GM18526 (cell line): ENCODE measurements at regions not wholly inside any gene's neighbourhood (a gene's known extent, or its start where the extent isn't known, plus 50 kb on each side); places are given as distances from the start of the nearest gene placed in this dataset.

Experiments
- POLR2A ChIP-seq: IDR thresholded peaks from 3 replicates; pipeline ENCODE4 v1.6.1; 2011; ENCODE audit not compliant: insufficient read length; ENCODE audit errors: extremely low read depth

- TF ChIP-seq POLR2A = no peak
Measured at GRCh38 chr22:49325531-49326395, 501.9 kb downstream of the BRD1 start.

- no peak for TF ChIP-seq POLR2A
Measured at GRCh38 chr22:49324527-49325491, 502.9 kb downstream of the BRD1 start.

GRCh38 chr22:49323751-49324415 lies 503.8 kb downstream of the BRD1 start:
- no peak for TF ChIP-seq POLR2A

GRCh38 chr22:49322861-49323622 lies 504.6 kb downstream of the BRD1 start:
- no peak for TF ChIP-seq POLR2A

- no peak for TF ChIP-seq POLR2A
Measured at GRCh38 chr22:49322231-49322630, 505.4 kb downstream of the BRD1 start.

GRCh38 chr22:49321477-49322055 lies 506.1 kb downstream of the BRD1 start:
- no peak for TF ChIP-seq POLR2A

GRCh38 chr22:49320714-49321476 lies 506.8 kb downstream of the BRD1 start:
- no peak for TF ChIP-seq POLR2A

GRCh38 chr22:49317369-49317768 lies 510.3 kb downstream of the BRD1 start:
- TF ChIP-seq POLR2A = no peak

GRCh38 chr22:49312601-49313000 lies 515.1 kb downstream of the BRD1 start:
- TF ChIP-seq POLR2A = no peak

- no peak for TF ChIP-seq POLR2A
Measured at GRCh38 chr22:49310354-49310753, 517.3 kb downstream of the BRD1 start.

- TF ChIP-seq POLR2A = no peak
Measured at GRCh38 chr22:49308300-49308699, 519.4 kb downstream of the BRD1 start.

GRCh38 chr22:49307870-49308269 lies 519.8 kb downstream of the BRD1 start:
- TF ChIP-seq POLR2A = no peak

GRCh38 chr22:49307481-49307830 lies 520.2 kb downstream of the BRD1 start:
- no peak for TF ChIP-seq POLR2A
